GM12878 (cell line): ENCODE measurements at regions not wholly inside any gene's neighbourhood (a gene's known extent, or its start where the extent isn't known, plus 50 kb on each side); places are given as distances from the start of the nearest gene placed in this dataset.

ENCODE experiments used
- ATAC-seq: fragments of 200-7000 bp; cut with Tn5 transposase; 3 replicates; pipeline ENCODE4 v1.9.1; 2020; ENCODE audit warnings: mild to moderate bottlenecking, moderate library complexity
- BruUV-seq: library from RNA; stranded (reverse); fragments of 400-500 nt; replicated peaks from 2 replicates; lab custom pipeline; 2021; lab: Mats Ljungman, UMichigan
- CTCF ChIA-PET: fragments of 300-600 bp; sonication (Branson Sonifier 250); formaldehyde crosslinking; extraction: SDS; loops from one replicate; lab custom pipeline; 2021; ENCODE audit warnings: inconsistent platforms; lab: Yijun Ruan, JAX
- POLR2A ChIA-PET: fragments of 350-600 bp; formaldehyde crosslinking; extraction: SDS; loops from one replicate; lab custom pipeline; 2021; ENCODE audit warnings: inconsistent platforms; lab: Charles Lee
- RAD21 ChIA-PET: fragments of 300-600 bp; sonication (Branson Sonifier 250); formaldehyde crosslinking; loops from one replicate; lab custom pipeline; 2023; ENCODE audit warnings: antibody characterized with exemption; ENCODE audit not compliant: unreplicated experiment; lab: Charles Lee
- SMC1A ChIA-PET: fragments of 300-600 bp; sonication (Branson Sonifier 250); formaldehyde crosslinking; loops from one replicate; lab custom pipeline; 2023; ENCODE audit not compliant: unreplicated experiment, uncharacterized antibody; lab: Charles Lee
- DNase-seq: peaks from one replicate; pipeline ENCODE4 v3.0.0-alpha.2; 2011; ENCODE audit warnings: low read depth, low spot score
- FAIRE-seq: peaks from 3 replicates; lab custom pipeline; 2011; peaks lifted over from hg19 to GRCh38; lab: Jason Lieb, UNC
- H2AFZ ChIP-seq: 2 replicates; pipeline ENCODE4 v1.6.0; 2011; ENCODE audit warnings: low read depth, low read length, control low read depth; ENCODE audit not compliant: control insufficient read depth
- H3K27ac ChIP-seq: 2 replicates; pipeline ENCODE4 v1.5.1; 2011; ENCODE audit warnings: control low read depth; ENCODE audit not compliant: control insufficient read depth, insufficient read depth
- H3K27me3 ChIP-seq, 2 experiments: replicated peaks in 1 of 2; 2 replicates each; pipeline versions ENCODE4 v1.6.0 to v1.6.1; 2011; ENCODE audit warnings: low read length in 1 of 2; ENCODE audit not compliant: control insufficient read depth in 2 of 2, insufficient read depth in 2 of 2
- H3K36me3 ChIP-seq, 2 experiments: 2 replicates each; pipeline ENCODE4 v1.5.1; 2011; ENCODE audit warnings: low read length in 1 of 2; ENCODE audit not compliant: control insufficient read depth in 2 of 2, insufficient read depth in 2 of 2
- H3K4me1 ChIP-seq: 2 replicates; pipeline ENCODE4 v1.6.1; 2011; ENCODE audit warnings: mild to moderate bottlenecking, low read length, moderate library complexity, mixed read lengths; ENCODE audit not compliant: control insufficient read depth, insufficient read depth
- H3K4me2 ChIP-seq: 2 replicates; pipeline ENCODE4 v1.6.0; 2011; ENCODE audit warnings: control low read depth; ENCODE audit not compliant: control insufficient read depth, insufficient read depth
- H3K4me3 ChIP-seq: fragments of 200-600 bp; sonication (generic); 2 replicates; pipeline ENCODE4 v1.5.1; 2016
- H3K79me2 ChIP-seq: 2 replicates; pipeline ENCODE4 v1.6.0; 2011; ENCODE audit warnings: low read length; ENCODE audit not compliant: control insufficient read depth, insufficient read depth
- H3K9ac ChIP-seq: 2 replicates; pipeline ENCODE4 v1.8.0; 2011; ENCODE audit warnings: low read length, control low read depth, mixed read lengths; ENCODE audit not compliant: control insufficient read depth, insufficient read depth
- H3K9me3 ChIP-seq: replicated peaks from 3 replicates; pipeline ENCODE4 v1.5.1; 2011; ENCODE audit warnings: mild to moderate bottlenecking, low read length; ENCODE audit not compliant: control insufficient read depth, insufficient read depth
- H4K20me1 ChIP-seq: 2 replicates; pipeline ENCODE4 v1.6.0; 2011; ENCODE audit not compliant: control insufficient read depth, insufficient read depth
- ASH2L ChIP-seq: fragments of 300-600, 200-600 bp; sonication (generic); IDR thresholded peaks from 2 replicates; pipeline ENCODE4 v1.6.1; 2017; ENCODE audit warnings: low read depth, mild to moderate bottlenecking, borderline replicate concordance
- EGR1 ChIP-seq, 2 experiments: IDR thresholded peaks; 1 replicate in 1 of 2; 2 replicates in 1 of 2; pipeline ENCODE4 v1.6.1; 2011 to 2012; ENCODE audit warnings: low read depth in 2 of 2, low read length in 2 of 2, borderline replicate concordance in 1 of 2, mild to moderate bottlenecking in 1 of 2, moderate library complexity in 1 of 2
- KDM1A ChIP-seq: fragments of 200-600 bp; sonication (generic); IDR thresholded peaks from 2 replicates; pipeline ENCODE4 v1.6.1; 2016; ENCODE audit warnings: borderline replicate concordance
- MYC ChIP-seq: IDR thresholded peaks from 2 replicates; pipeline ENCODE4 v1.6.1; 2011; ENCODE audit warnings: mild to moderate bottlenecking, low read length, moderate library complexity, inconsistent platforms; ENCODE audit not compliant: insufficient read depth, insufficient replicate concordance, insufficient read length, severe bottlenecking
- PAX5 ChIP-seq: IDR thresholded peaks from 2 replicates; pipeline ENCODE4 v1.6.1; 2011; ENCODE audit warnings: low read depth, low read length, borderline replicate concordance
- PAX8 ChIP-seq: fragments of 450-650 bp; IDR thresholded peaks from 2 replicates; pipeline ENCODE4 v1.6.1; 2017; ENCODE audit warnings: mild to moderate bottlenecking, moderate library complexity
- POLR2AphosphoS2 ChIP-seq: IDR thresholded peaks from 2 replicates; pipeline ENCODE4 v1.6.1; 2011; ENCODE audit warnings: low read depth, mild to moderate bottlenecking, low read length, improper control_type of control experiment, moderate library complexity
- RCOR1 ChIP-seq: conservative IDR thresholded peaks from 2 replicates; pipeline ENCODE4 v1.6.1; 2012; ENCODE audit warnings: low read depth, low read length, improper control_type of control experiment
- STAT3 ChIP-seq: IDR thresholded peaks from 2 replicates; pipeline ENCODE4 v1.6.1; 2011; ENCODE audit warnings: low read depth, low read length, improper control_type of control experiment
- USF1 ChIP-seq: IDR thresholded peaks from 2 replicates; pipeline ENCODE4 v1.6.1; 2011; ENCODE audit warnings: borderline replicate concordance, low read depth, mild to moderate bottlenecking, moderate library complexity, mixed read lengths, low read length; ENCODE audit not compliant: insufficient read depth; ENCODE audit errors: extremely low read length
- ZNF24 ChIP-seq: fragments of 450-650 bp; IDR thresholded peaks from 2 replicates; pipeline ENCODE4 v1.6.1; 2017; ENCODE audit warnings: antibody characterized with exemption, mild to moderate bottlenecking
- WGBS: methylation state at CpG from one replicate; pipeline ENCODE4 v1.1.6; 2016; ENCODE audit warnings: low lambda C conversion rate; ENCODE audit not compliant: insufficient replicate concordance, insufficient coverage; ENCODE audit errors: missing lambda C conversion rate; 5-methylcytosine and 5-hydroxymethylcytosine counted together
- in situ Hi-C: fragments of 300-500 bp; cut with MboI; formaldehyde crosslinking; loops from 9 replicates; pipeline ENCODE4 v1.14.3; 2018; ENCODE audit warnings: mixed read lengths
- intact Hi-C: fragments of 100-400 bp; cut with micrococcal nuclease; formaldehyde crosslinking; loops from one replicate; pipeline ENCODE4 v1.14.2; 2022; ENCODE audit not compliant: unreplicated experiment
- TF ChIP-seq, protein P1 (sequence below): fragments of 150-350 bp; IDR thresholded peaks from 2 replicates; pipeline ENCODE4 v1.6.1; 2014; ENCODE audit warnings: mild to moderate bottlenecking, low read depth, low read length

DNA sequence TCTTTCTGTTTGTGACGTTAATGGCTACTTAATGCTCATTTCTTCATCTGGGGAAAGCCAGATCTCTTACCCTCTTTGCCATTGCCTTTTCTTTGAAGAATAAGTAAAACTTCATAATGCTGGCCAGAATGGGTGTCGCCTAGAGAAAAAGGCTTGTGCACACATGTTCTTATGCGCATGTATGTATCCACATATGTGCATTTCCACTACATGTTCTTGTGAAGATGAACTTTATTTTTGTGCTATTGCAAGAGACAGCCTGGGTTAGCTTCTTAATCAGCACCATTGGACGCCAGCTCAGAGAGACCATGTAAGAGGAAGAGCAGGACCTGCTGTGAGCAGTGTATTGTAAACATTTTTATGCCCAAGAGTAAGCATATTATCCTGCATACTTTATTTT is 178.7 kb downstream of the SPRY1 start:
- no peak for FAIRE-seq
- no peak for TF ChIP-seq POLR2AphosphoS2
- TF ChIP-seq PAX5: no peak
- no peak for TF ChIP-seq USF1
- TF ChIP-seq MYC: no peak
- TF ChIP-seq STAT3: no peak
- no peak for TF ChIP-seq PAX8
- no peak for TF ChIP-seq ASH2L
- TF ChIP-seq, protein P1, sequence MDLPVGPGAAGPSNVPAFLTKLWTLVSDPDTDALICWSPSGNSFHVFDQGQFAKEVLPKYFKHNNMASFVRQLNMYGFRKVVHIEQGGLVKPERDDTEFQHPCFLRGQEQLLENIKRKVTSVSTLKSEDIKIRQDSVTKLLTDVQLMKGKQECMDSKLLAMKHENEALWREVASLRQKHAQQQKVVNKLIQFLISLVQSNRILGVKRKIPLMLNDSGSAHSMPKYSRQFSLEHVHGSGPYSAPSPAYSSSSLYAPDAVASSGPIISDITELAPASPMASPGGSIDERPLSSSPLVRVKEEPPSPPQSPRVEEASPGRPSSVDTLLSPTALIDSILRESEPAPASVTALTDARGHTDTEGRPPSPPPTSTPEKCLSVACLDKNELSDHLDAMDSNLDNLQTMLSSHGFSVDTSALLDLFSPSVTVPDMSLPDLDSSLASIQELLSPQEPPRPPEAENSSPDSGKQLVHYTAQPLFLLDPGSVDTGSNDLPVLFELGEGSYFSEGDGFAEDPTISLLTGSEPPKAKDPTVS: no peak
- no peak for TF ChIP-seq KDM1A
- no peak for TF ChIP-seq EGR1 (IDR thresholded peaks at IDR 0.05; ENCODE audit: borderline replicate concordance in 1 of 2, low read depth in 2 of 2, low read length in 2 of 2)
- TF ChIP-seq ZNF24: no peak
- TF ChIP-seq RCOR1: no peak
- TF ChIP-seq, all 136 proteins: peak for 0
- no TSS peak for BruUV-seq
- Histone ChIP-seq H3K9ac (no peak overlapping the region), H3K79me2 (no peaks in the 10 kb centered on the region), H2AFZ (no peak overlapping the region), H3K27me3 (0 out of 4 replicates have a peak, but pooled peaks cover 0 to 2% of the 10 kb centered on the region in 2 experiments), H4K20me1 (no peaks in the 10 kb centered on the region), H3K36me3 (no peaks in the 10 kb centered on the region), H3K4me2 (no peak overlapping the region), H3K9me3 (peaks cover 1% of the 10 kb centered on the region), H3K4me1 (no peaks in the 10 kb centered on the region), H3K27ac (no peak overlapping the region), H3K4me3 (no peak overlapping the region)
- RAD21 ChIA-PET: interaction anchor here (0.9 to 1.8 kb wide), 4 partner anchors 11 to 175 kb away, joined by 3 to 6 read pairs (median 4); no protein-coding TSS in a partner anchor
- SMC1A ChIA-PET: interaction anchor here (0.7 to 1.5 kb wide), 5 partner anchors 11 to 175 kb away, joined by 3 to 7 read pairs (median 3); no protein-coding TSS in a partner anchor
- CTCF ChIA-PET: interaction anchor here (1.3 to 3.3 kb wide), 4 partner anchors 11 to 86 kb away, joined by 3 to 15 read pairs (median 5); no protein-coding TSS in a partner anchor
- in situ Hi-C loops (no loop called here), intact Hi-C loops (no loop called here)
- DNase-seq (no peak), ATAC-seq (peak; percentile 25)
- POLR2A ChIA-PET: no interaction called here
- WGBS: 44% methylated on average over 4 of the region's 4 CpGs
